Stimulated activated memory B cell treated with anti-CD40 and anti-IgM and Interleukin-4, amounts not matched to agents 10 μg/mL and 1 μg/mL and 100 μg/mL, for 72 hours (primary cell): ENCODE measurements at regions not wholly inside any gene's neighbourhood (a gene's known extent, or its start where the extent isn't known, plus 50 kb on each side); places are given as distances from the start of the nearest gene placed in this dataset.
"Not testable (repeated sequence)": the region's sequence is repeated elsewhere in the genome, so short reads cannot be mapped to it uniquely, and the experiment has no call there.

ENCODE experiments used
- ATAC-seq: fragments of 150-1000 bp; cut with Tn5 transposase; 2 replicates; pipeline ENCODE4 v1.10.0; 2021
- H3K27ac Mint-ChIP-seq: one replicate; pipeline ENCODE4 v1.8.0; 2022; ENCODE audit warnings: mild to moderate bottlenecking, mixed read lengths
- H3K27me3 Mint-ChIP-seq: one replicate; pipeline ENCODE4 v1.8.0; 2022; ENCODE audit warnings: mixed read lengths
- H3K36me3 Mint-ChIP-seq: one replicate; pipeline ENCODE4 v1.8.0; 2022; ENCODE audit warnings: mixed read lengths
- H3K4me1 Mint-ChIP-seq: one replicate; pipeline ENCODE4 v1.8.0; 2022; ENCODE audit warnings: mixed read lengths
- H3K4me3 Mint-ChIP-seq: one replicate; pipeline ENCODE4 v1.8.0; 2022; ENCODE audit warnings: mild to moderate bottlenecking, moderate library complexity, mixed read lengths
- H3K9me3 Mint-ChIP-seq: one replicate; pipeline ENCODE4 v1.8.0; 2022; ENCODE audit warnings: mixed read lengths

- Mint-ChIP-seq H3K9me3 (peaks cover 23% of the 10 kb centered on the region), H3K4me1 (no peaks in the 10 kb centered on the region), H3K27me3 (no peaks in the 10 kb centered on the region), H3K4me3 (no peak overlapping the region), H3K36me3 (no peaks in the 10 kb centered on the region), H3K27ac (no peak overlapping the region)
- no peak for ATAC-seq
Measured at GRCh38 chr13:63864171-63864902, 2448.7 kb upstream of the PCDH20 start.

GRCh38 chr13:63855457-63856118 is 2439.9 kb upstream of the PCDH20 start:
- ATAC-seq: no peak
- Mint-ChIP-seq H3K4me1 (no peaks in the 10 kb centered on the region), H3K27ac (no peak overlapping the region), H3K9me3 (no peaks in the 10 kb centered on the region), H3K27me3 (no peaks in the 10 kb centered on the region), H3K4me3 (no peak overlapping the region), H3K36me3 (no peaks in the 10 kb centered on the region)

GRCh38 chr13:63853816-63854215 is 2438.2 kb upstream of the PCDH20 start:
- Mint-ChIP-seq H3K27me3 (no peaks in the 10 kb centered on the region), H3K27ac (no peak overlapping the region), H3K36me3 (no peaks in the 10 kb centered on the region), H3K4me1 (no peaks in the 10 kb centered on the region), H3K4me3 (no peak overlapping the region), H3K9me3 (no peaks in the 10 kb centered on the region)
- no peak for ATAC-seq

GRCh38 chr13:63851526-63851925 is 2435.9 kb upstream of the PCDH20 start:
- no peaks in the 10 kb centered on the region for H3K27me3 Mint-ChIP-seq
- no peaks in the 10 kb centered on the region for H3K36me3 Mint-ChIP-seq
- no peak for ATAC-seq
- H3K4me1 Mint-ChIP-seq: no peaks in the 10 kb centered on the region
- H3K27ac Mint-ChIP-seq: no peak overlapping the region
- H3K9me3 Mint-ChIP-seq: no peaks in the 10 kb centered on the region
- no peak overlapping the region for H3K4me3 Mint-ChIP-seq

GRCh38 chr13:63843766-63844699 is 2428.4 kb upstream of the PCDH20 start:
- Mint-ChIP-seq H3K27ac (no peak overlapping the region), H3K9me3 (no peaks in the 10 kb centered on the region), H3K36me3 (no peaks in the 10 kb centered on the region), H3K27me3 (no peaks in the 10 kb centered on the region), H3K4me1 (no peaks in the 10 kb centered on the region), H3K4me3 (no peak overlapping the region)
- ATAC-seq: peak; percentile 42

- no peaks in the 10 kb centered on the region for H3K9me3 Mint-ChIP-seq
- no peaks in the 10 kb centered on the region for H3K4me1 Mint-ChIP-seq
- no peak overlapping the region for H3K4me3 Mint-ChIP-seq
Measured at GRCh38 chr13:63842102-63842501, 2426.5 kb upstream of the PCDH20 start.

GRCh38 chr13:63840551-63841421 is 2425.1 kb upstream of the PCDH20 start:
- no peak for ATAC-seq
- no peak overlapping the region for H3K27ac Mint-ChIP-seq
- H3K4me3 Mint-ChIP-seq: no peak overlapping the region

More at GRCh38 chr13:63842102-63842501, 2426.5 kb upstream of the PCDH20 start:
- H3K36me3 Mint-ChIP-seq: no peaks in the 10 kb centered on the region
- H3K27me3 Mint-ChIP-seq: no peaks in the 10 kb centered on the region
- no peak overlapping the region for H3K27ac Mint-ChIP-seq
- ATAC-seq: no peak

GRCh38 chr13:63838366-63839110 is 2422.9 kb upstream of the PCDH20 start:
- ATAC-seq: no peak
- H3K4me3 Mint-ChIP-seq: no peak overlapping the region
- H3K9me3 Mint-ChIP-seq: no peaks in the 10 kb centered on the region
- no peak overlapping the region for H3K27ac Mint-ChIP-seq
- H3K27me3 Mint-ChIP-seq: no peaks in the 10 kb centered on the region
- H3K36me3 Mint-ChIP-seq: no peaks in the 10 kb centered on the region
- H3K4me1 Mint-ChIP-seq: no peaks in the 10 kb centered on the region

More at GRCh38 chr13:63840551-63841421, 2425.1 kb upstream of the PCDH20 start:
- no peaks in the 10 kb centered on the region for H3K36me3 Mint-ChIP-seq
- H3K9me3 Mint-ChIP-seq: no peaks in the 10 kb centered on the region
- no peaks in the 10 kb centered on the region for H3K27me3 Mint-ChIP-seq
- no peaks in the 10 kb centered on the region for H3K4me1 Mint-ChIP-seq

GRCh38 chr13:63837701-63838100 is 2422.1 kb upstream of the PCDH20 start:
- H3K36me3 Mint-ChIP-seq, H3K4me1 Mint-ChIP-seq, H3K9me3 Mint-ChIP-seq, H3K4me3 Mint-ChIP-seq, ATAC-seq, H3K27ac Mint-ChIP-seq, H3K27me3 Mint-ChIP-seq: not testable (repeated sequence)

GRCh38 chr13:63829609-63830008 is 2414.0 kb upstream of the PCDH20 start:
- not testable (repeated sequence) for H3K27ac Mint-ChIP-seq, H3K4me3 Mint-ChIP-seq, H3K4me1 Mint-ChIP-seq, H3K9me3 Mint-ChIP-seq, H3K27me3 Mint-ChIP-seq, H3K36me3 Mint-ChIP-seq, ATAC-seq

- not testable (repeated sequence) for H3K27ac Mint-ChIP-seq, H3K36me3 Mint-ChIP-seq, H3K9me3 Mint-ChIP-seq, ATAC-seq, H3K27me3 Mint-ChIP-seq, H3K4me1 Mint-ChIP-seq, H3K4me3 Mint-ChIP-seq
Measured at GRCh38 chr13:63821785-63822184, 2406.1 kb upstream of the PCDH20 start.

GRCh38 chr13:63811428-63812004 is 2395.9 kb upstream of the PCDH20 start:
- not testable (repeated sequence) for H3K9me3 Mint-ChIP-seq, H3K4me3 Mint-ChIP-seq, H3K36me3 Mint-ChIP-seq, H3K27ac Mint-ChIP-seq, H3K4me1 Mint-ChIP-seq, H3K27me3 Mint-ChIP-seq, ATAC-seq

GRCh38 chr13:63791134-63791533 is 2375.5 kb upstream of the PCDH20 start:
- H3K9me3 Mint-ChIP-seq, ATAC-seq, H3K27me3 Mint-ChIP-seq, H3K27ac Mint-ChIP-seq, H3K4me1 Mint-ChIP-seq, H3K4me3 Mint-ChIP-seq, H3K36me3 Mint-ChIP-seq: not testable (repeated sequence)

- H3K4me1 Mint-ChIP-seq: no peaks in the 10 kb centered on the region
- H3K9me3 Mint-ChIP-seq: peaks cover under 1% of the 10 kb centered on the region
- no peaks in the 10 kb centered on the region for H3K36me3 Mint-ChIP-seq
- H3K4me3 Mint-ChIP-seq: no peak overlapping the region
- no peaks in the 10 kb centered on the region for H3K27me3 Mint-ChIP-seq
- ATAC-seq: no peak
- H3K27ac Mint-ChIP-seq: no peak overlapping the region
Measured at GRCh38 chr13:63774133-63774532, 2358.5 kb upstream of the PCDH20 start.
